Mononuclear cell (primary cell): ENCODE measurements at regions not wholly inside any gene's neighbourhood (a gene's known extent, or its start where the extent isn't known, plus 50 kb on each side); places are given as distances from the start of the nearest gene placed in this dataset.

Experiments used
- H3K27me3 ChIP-seq: 2 replicates; pipeline ENCODE4 v1.6.0; 2011; ENCODE audit warnings: low read length, control low read depth; ENCODE audit not compliant: insufficient read depth
- H3K4me1 ChIP-seq: 2 replicates; pipeline ENCODE4 v1.5.1; 2011; ENCODE audit warnings: mild to moderate bottlenecking, low read length, control low read depth; ENCODE audit not compliant: insufficient read depth
- H3K4me3 ChIP-seq: 2 replicates; pipeline ENCODE4 v1.5.1; 2011; ENCODE audit warnings: mild to moderate bottlenecking, low read length, moderate library complexity
- H3K9me3 ChIP-seq: 2 replicates; pipeline ENCODE4 v1.5.1; 2011; ENCODE audit warnings: low read depth, mild to moderate bottlenecking, control low read depth, low read length

DNA sequence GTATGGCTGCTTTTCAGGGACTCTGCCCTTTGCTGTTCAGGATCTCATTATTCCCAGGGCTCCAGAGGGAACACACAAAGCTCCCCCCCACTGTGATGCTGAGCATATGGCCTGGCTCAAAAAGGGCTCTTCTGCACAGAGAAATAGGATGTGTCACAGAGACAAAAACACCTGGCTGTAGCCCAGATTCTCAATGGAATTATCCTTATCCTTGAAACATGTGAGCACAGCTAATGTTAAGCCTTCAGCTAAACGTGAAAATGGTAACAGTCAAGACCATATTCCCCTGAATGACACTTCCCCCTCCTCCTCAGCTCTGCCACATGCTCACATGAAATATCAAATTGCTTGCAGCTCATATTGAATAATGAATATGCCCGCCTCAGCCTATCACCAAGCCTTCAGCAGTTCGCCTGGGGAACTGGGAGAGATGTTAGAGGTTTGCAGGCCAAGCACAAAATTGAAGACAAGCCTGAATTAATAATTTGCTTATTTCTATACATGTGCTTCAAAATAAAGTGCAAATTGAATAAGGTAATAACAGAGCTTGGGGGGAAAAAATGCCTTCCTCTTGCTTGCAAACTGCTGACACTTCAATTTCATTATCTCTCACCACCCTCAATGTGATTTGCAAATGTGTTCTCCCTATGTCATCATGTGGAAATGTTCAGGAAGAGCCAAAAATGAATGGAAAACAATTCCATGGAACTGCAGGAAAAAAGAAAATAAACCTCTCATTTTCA is 181.0 kb upstream of the HNRNPA3 start:
- no peaks in the 10 kb centered on the region for H3K4me1 ChIP-seq
- H3K9me3 ChIP-seq: no peaks in the 10 kb centered on the region
- no peaks in the 10 kb centered on the region for H3K27me3 ChIP-seq
- H3K4me3 ChIP-seq: no peak overlapping the region

DNA sequence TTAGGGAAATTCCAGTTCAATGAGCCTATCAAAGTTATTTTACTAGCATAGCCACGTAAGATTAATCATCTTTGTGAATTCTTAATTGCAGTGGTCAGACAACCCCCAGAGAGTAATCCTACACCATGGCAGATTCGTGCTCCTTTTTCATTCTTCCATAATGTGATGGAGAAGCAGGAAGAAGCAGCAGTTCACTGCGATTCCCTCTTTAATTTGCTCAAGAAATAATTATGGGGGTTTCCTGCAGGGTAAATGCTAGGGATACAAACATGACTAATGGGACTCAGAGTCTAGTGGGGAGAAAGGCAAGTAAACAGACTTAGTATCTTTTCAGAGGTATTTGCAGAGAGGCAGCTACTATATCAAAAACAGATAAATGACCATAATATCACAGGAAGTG is 175.8 kb upstream of the HNRNPA3 start:
- Histone ChIP-seq H3K27me3 (no peaks in the 10 kb centered on the region), H3K4me1 (no peaks in the 10 kb centered on the region), H3K9me3 (no peaks in the 10 kb centered on the region)

DNA sequence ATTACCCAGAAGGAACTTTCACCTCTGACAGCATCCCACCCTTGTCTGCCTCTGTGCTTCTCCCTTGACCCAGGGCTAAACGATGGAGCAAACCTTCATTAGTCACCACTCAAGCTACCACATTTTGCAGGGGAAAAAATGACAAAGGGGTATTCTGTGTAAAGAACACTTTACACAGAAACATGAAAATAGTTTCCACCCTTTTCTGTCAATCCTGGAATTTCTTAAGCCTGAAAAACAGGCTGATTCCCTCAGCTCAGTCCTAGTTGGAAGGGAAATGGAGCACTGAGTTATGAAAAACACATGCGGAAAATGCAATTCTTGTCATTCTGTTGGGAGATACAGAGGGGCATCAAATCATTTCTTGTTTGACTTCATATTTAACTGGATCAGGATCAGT is 175.0 kb upstream of the HNRNPA3 start:
- H3K9me3 ChIP-seq: no peaks in the 10 kb centered on the region
- H3K4me1 ChIP-seq: no peaks in the 10 kb centered on the region
- no peak overlapping the region for H3K4me3 ChIP-seq
- no peaks in the 10 kb centered on the region for H3K27me3 ChIP-seq

More for the DNA sequence above, 175.8 kb upstream of the HNRNPA3 start:
- no peak overlapping the region for H3K4me3 ChIP-seq

GRCh38 chr2:177038787-177039484 is 173.7 kb upstream of the HNRNPA3 start:
- Histone ChIP-seq H3K4me3 (no peak overlapping the region), H3K4me1 (no peaks in the 10 kb centered on the region), H3K9me3 (no peaks in the 10 kb centered on the region), H3K27me3 (no peaks in the 10 kb centered on the region)

DNA sequence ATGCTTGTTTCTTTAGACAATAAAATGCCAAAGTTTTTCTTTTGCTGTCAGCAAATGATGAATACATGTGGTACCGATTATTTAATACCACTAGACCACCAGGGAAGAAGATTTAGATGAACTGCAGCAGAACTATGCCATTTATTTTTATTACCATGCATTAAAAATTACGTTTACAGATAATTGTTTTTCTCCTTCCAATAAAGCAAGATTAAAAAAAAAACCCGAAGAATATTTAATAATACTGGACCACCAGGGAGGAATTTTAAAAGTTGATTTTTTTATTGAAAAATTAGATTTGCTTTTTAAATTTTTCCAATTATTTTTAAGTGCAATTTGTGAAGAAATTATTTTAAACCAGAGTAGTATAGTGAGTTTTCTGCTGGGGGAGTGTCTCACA is 170.3 kb upstream of the HNRNPA3 start:
- Histone ChIP-seq H3K9me3 (no peaks in the 10 kb centered on the region), H3K27me3 (no peaks in the 10 kb centered on the region), H3K4me3 (no peak overlapping the region), H3K4me1 (no peaks in the 10 kb centered on the region)

GRCh38 chr2:177044671-177045070 is 167.9 kb upstream of the HNRNPA3 start:
- Histone ChIP-seq H3K4me1 (no peaks in the 10 kb centered on the region), H3K4me3 (no peak overlapping the region), H3K27me3 (no peaks in the 10 kb centered on the region), H3K9me3 (no peaks in the 10 kb centered on the region)

- H3K27me3 ChIP-seq: no peaks in the 10 kb centered on the region
- no peaks in the 10 kb centered on the region for H3K9me3 ChIP-seq
These were observed 163.6 kb upstream of the HNRNPA3 start for GRCh38 chr2:177048981-177049380.

GRCh38 chr2:177051278-177051677 is 161.3 kb upstream of the HNRNPA3 start:
- no peaks in the 10 kb centered on the region for H3K9me3 ChIP-seq
- H3K4me3 ChIP-seq: no peak overlapping the region
- no peaks in the 10 kb centered on the region for H3K4me1 ChIP-seq
- H3K27me3 ChIP-seq: no peaks in the 10 kb centered on the region

More at GRCh38 chr2:177048981-177049380, 163.6 kb upstream of the HNRNPA3 start:
- Histone ChIP-seq H3K4me1 (no peaks in the 10 kb centered on the region), H3K4me3 (no peak overlapping the region)

DNA sequence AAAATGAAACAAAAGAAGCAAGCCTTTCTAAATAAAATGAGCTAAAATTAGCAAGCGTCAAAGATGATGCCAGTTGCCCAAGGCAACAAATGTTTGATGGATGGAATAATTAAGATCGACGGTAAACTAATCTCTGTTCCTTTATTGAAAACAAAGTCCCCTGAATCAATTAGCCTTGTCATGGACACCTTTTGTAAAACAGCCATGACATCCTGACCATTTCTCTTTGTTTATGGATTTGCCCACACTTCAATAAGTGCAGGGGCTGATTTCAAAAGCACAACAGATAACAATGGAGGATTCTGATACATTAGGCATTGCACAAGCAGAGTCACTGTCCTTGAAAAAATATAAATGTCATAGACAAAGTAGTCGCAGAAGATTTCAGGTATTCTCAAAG is 160.1 kb upstream of the HNRNPA3 start:
- no peaks in the 10 kb centered on the region for H3K9me3 ChIP-seq
- no peaks in the 10 kb centered on the region for H3K4me1 ChIP-seq
- H3K4me3 ChIP-seq: no peak overlapping the region
- H3K27me3 ChIP-seq: no peaks in the 10 kb centered on the region

DNA sequence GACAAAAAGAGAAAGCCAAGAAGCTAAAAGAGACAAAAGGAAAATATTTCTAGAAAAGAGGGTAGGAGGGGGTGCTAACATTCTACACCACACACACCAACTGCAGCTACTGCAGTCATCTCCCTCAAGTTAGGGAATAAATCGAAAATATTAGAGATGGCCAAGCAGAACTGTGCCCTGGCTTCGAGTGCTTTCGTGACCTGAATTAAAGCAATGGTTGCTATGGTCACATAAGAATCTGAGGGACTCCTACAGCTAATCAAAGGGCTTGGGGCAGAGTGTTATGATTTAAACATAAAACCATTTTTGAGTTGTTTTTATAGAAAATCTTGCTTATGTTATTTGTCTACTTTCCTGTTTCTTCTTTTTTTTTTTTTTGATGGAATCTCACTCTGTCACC is 159.6 kb upstream of the HNRNPA3 start:
- no peaks in the 10 kb centered on the region for H3K27me3 ChIP-seq
- H3K4me3 ChIP-seq: no peak overlapping the region
- H3K9me3 ChIP-seq: no peaks in the 10 kb centered on the region
- no peaks in the 10 kb centered on the region for H3K4me1 ChIP-seq

- H3K4me3 ChIP-seq: no peak overlapping the region
These were observed 158.9 kb upstream of the HNRNPA3 start for GRCh38 chr2:177053716-177054115.

GRCh38 chr2:177056481-177056929 is 156.1 kb upstream of the HNRNPA3 start:
- Histone ChIP-seq H3K9me3 (no peaks in the 10 kb centered on the region), H3K27me3 (no peaks in the 10 kb centered on the region), H3K4me3 (no peak overlapping the region), H3K4me1 (no peaks in the 10 kb centered on the region)

More at GRCh38 chr2:177053716-177054115, 158.9 kb upstream of the HNRNPA3 start:
- H3K27me3 ChIP-seq: no peaks in the 10 kb centered on the region
- no peaks in the 10 kb centered on the region for H3K9me3 ChIP-seq
- H3K4me1 ChIP-seq: no peaks in the 10 kb centered on the region

DNA sequence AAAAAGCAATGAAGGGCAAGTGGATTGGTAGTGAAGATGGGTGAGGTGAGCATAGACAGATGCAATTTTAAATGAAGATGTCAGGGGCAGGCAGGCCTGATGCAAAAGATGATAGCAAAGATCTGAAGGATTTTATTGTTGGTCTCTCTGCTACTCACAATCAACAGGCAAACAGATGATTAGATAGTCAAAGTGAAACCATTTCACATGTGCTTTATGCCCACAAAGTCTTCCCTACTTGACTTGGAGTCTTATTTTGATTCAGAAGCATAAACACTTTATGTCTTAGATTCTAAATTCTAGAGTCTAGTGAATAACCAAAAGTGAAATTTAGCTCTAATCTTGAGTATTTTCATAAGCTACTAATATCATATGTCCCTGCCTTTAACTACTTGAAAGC is 153.8 kb upstream of the HNRNPA3 start:
- H3K9me3 ChIP-seq: no peaks in the 10 kb centered on the region
- no peaks in the 10 kb centered on the region for H3K27me3 ChIP-seq
- H3K4me1 ChIP-seq: no peaks in the 10 kb centered on the region
- H3K4me3 ChIP-seq: no peak overlapping the region

- no peak overlapping the region for H3K4me3 ChIP-seq
- no peaks in the 10 kb centered on the region for H3K27me3 ChIP-seq
- no peaks in the 10 kb centered on the region for H3K9me3 ChIP-seq
- H3K4me1 ChIP-seq: no peaks in the 10 kb centered on the region
These were observed 153.3 kb upstream of the HNRNPA3 start for GRCh38 chr2:177059293-177059692.

- Histone ChIP-seq H3K4me1 (no peaks in the 10 kb centered on the region), H3K9me3 (no peaks in the 10 kb centered on the region), H3K4me3 (no peak overlapping the region)
These were observed 149.3 kb upstream of the HNRNPA3 start for GRCh38 chr2:177063331-177063730.

DNA sequence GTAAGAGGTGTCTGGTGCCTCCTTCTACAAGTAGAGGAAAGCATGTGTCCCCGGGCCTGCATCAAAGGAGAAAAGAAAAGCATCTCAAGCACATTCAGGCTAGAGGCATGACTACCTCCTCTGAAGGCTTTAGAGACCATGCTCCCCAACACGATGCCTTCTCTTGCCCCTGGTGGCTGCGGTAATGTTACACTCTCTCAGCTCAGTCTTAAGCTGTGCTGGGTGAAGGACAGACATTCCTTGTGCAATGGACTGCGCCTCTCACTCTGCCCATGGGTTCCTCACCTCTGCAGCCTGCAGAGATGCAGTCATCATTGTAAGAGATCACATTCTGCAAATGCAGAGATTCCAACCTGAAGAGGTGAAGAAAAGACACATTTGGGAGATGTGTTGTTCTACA is 148.2 kb upstream of the HNRNPA3 start:
- Histone ChIP-seq H3K9me3 (no peaks in the 10 kb centered on the region), H3K27me3 (no peaks in the 10 kb centered on the region), H3K4me3 (no peak overlapping the region), H3K4me1 (no peaks in the 10 kb centered on the region)

More at GRCh38 chr2:177063331-177063730, 149.3 kb upstream of the HNRNPA3 start:
- no peaks in the 10 kb centered on the region for H3K27me3 ChIP-seq
